ENCODE measurements at regions not wholly inside any gene's neighbourhood (a gene's known extent, or its start where the extent isn't known, plus 50 kb on each side); places are given as distances from the start of the nearest gene placed in this dataset.
A peak's percentile ranks its signal among the peaks of the same experiment; 100 is the strongest.
"Not testable (repeated sequence)": the region's sequence is repeated elsewhere in the genome, so short reads cannot be mapped to it uniquely, and the experiment has no call there.

GRCh38 chr2:36058076-36058475, 297.5 kb upstream of the CRIM1 start:
- no peak for DNase-seq (ENCODE audit: low read depth)

GRCh38 chr2:36052819-36053218, 302.8 kb upstream of the CRIM1 start:
- no peak for DNase-seq (ENCODE audit: low read depth)

- no peak for DNase-seq (ENCODE audit: low read depth)
Measured at GRCh38 chr2:36044411-36044810, 311.2 kb upstream of the CRIM1 start.

- DNase-seq (ENCODE audit: low read depth) = no peak
Measured at GRCh38 chr2:36035137-36035536, 320.4 kb upstream of the CRIM1 start.

GRCh38 chr2:36032046-36032445, 323.5 kb upstream of the CRIM1 start:
- no peak for DNase-seq (ENCODE audit: low read depth)

- DNase-seq (ENCODE audit: low read depth) = no peak
Measured at GRCh38 chr2:36031471-36031870, 324.1 kb upstream of the CRIM1 start.

- DNase-seq (ENCODE audit: low read depth) = no peak
Measured at GRCh38 chr2:36027616-36028015, 328.0 kb upstream of the CRIM1 start.

GRCh38 chr2:36013064-36013463, 342.5 kb upstream of the CRIM1 start:
- DNase-seq (ENCODE audit: low read depth) = no peak

GRCh38 chr2:36006444-36006843, 349.1 kb upstream of the CRIM1 start:
- DNase-seq (ENCODE audit: low read depth) = no peak

- no peak for DNase-seq (ENCODE audit: low read depth)
Measured at GRCh38 chr2:36002941-36003340, 352.6 kb upstream of the CRIM1 start.

- no peak for DNase-seq (ENCODE audit: low read depth)
Measured at GRCh38 chr2:35997488-35997887, 358.1 kb upstream of the CRIM1 start.

GRCh38 chr2:35989503-35989902, 366.1 kb upstream of the CRIM1 start:
- no peak for DNase-seq (ENCODE audit: low read depth)

GRCh38 chr2:35989040-35989439, 366.5 kb upstream of the CRIM1 start:
- no peak for DNase-seq (ENCODE audit: low read depth)

- no peak for DNase-seq (ENCODE audit: low read depth)
Measured at GRCh38 chr2:35986871-35987270, 368.7 kb upstream of the CRIM1 start.

- no peak for DNase-seq (ENCODE audit: low read depth)
Measured at GRCh38 chr2:35978218-35978617, 377.4 kb upstream of the CRIM1 start.

- DNase-seq (ENCODE audit: low read depth) = no peak
Measured at GRCh38 chr2:35976611-35977010, 379.0 kb upstream of the CRIM1 start.

- DNase-seq (ENCODE audit: low read depth) = no peak
Measured at GRCh38 chr2:35973737-35974132, 381.8 kb upstream of the CRIM1 start.

GRCh38 chr2:35973132-35973736, 382.3 kb upstream of the CRIM1 start:
- DNase-seq (ENCODE audit: low read depth) = peak; percentile 3

- no peak for DNase-seq (ENCODE audit: low read depth)
Measured at GRCh38 chr2:35963824-35964223, 391.8 kb upstream of the CRIM1 start.

- DNase-seq (ENCODE audit: low read depth) = no peak
Measured at GRCh38 chr2:35963357-35963756, 392.2 kb upstream of the CRIM1 start.

GRCh38 chr2:35962585-35963146, 392.9 kb upstream of the CRIM1 start:
- DNase-seq (ENCODE audit: low read depth) = no peak

GRCh38 chr2:35960596-35960995, 395.0 kb upstream of the CRIM1 start:
- no peak for DNase-seq (ENCODE audit: low read depth)

GRCh38 chr2:35957053-35957452, 398.5 kb upstream of the CRIM1 start:
- not testable (repeated sequence) for DNase-seq (ENCODE audit: low read depth)

- DNase-seq (ENCODE audit: low read depth) = no peak
Measured at GRCh38 chr2:35946478-35946877, 409.1 kb upstream of the CRIM1 start.
